ENCODE measurements at regions not wholly inside any gene's neighbourhood (a gene's known extent, or its start where the extent isn't known, plus 50 kb on each side); places are given as distances from the start of the nearest gene placed in this dataset.

- no peak for ATAC-seq
- no peak for TF ChIP-seq TOX (CRISPR knock-in tag; IDR thresholded peaks at IDR 0.05; ENCODE audit: borderline replicate concordance)
- TF ChIP-seq ZC3H10 (CRISPR knock-in tag; IDR thresholded peaks at IDR 0.05), result no peak
- no peak for TF ChIP-seq TCF4 (CRISPR knock-in tag; IDR thresholded peaks at IDR 0.05; ENCODE audit: borderline replicate concordance)
- TF ChIP-seq ZFP30 (CRISPR knock-in tag; IDR thresholded peaks at IDR 0.05), result no peak
- no peak for TF ChIP-seq TSHZ2 (CRISPR knock-in tag; IDR thresholded peaks at IDR 0.05)
- TF ChIP-seq OSR1 (CRISPR knock-in tag; IDR thresholded peaks at IDR 0.05), result no peak
- TF ChIP-seq ZNF565 (CRISPR knock-in tag; conservative IDR thresholded peaks at IDR 0.05; ENCODE audit: low read depth), result no peak
- no peak for TF ChIP-seq RARB (CRISPR knock-in tag; IDR thresholded peaks at IDR 0.05)
Measured at GRCh38 chr13:107901230-107901629, 314.1 kb downstream of the LIG4 start.

GRCh38 chr13:107900775-107901174, 314.6 kb downstream of the LIG4 start:
- no peak for ATAC-seq

More at GRCh38 chr13:107900775-107901174, 314.6 kb downstream of the LIG4 start:
- TF ChIP-seq CREB5 (CRISPR knock-in tag; IDR thresholded peaks at IDR 0.05; ENCODE audit: low read depth) (no peak), BACH2 (CRISPR knock-in tag; IDR thresholded peaks at IDR 0.05; ENCODE audit: borderline replicate concordance) (no peak), GLIS3 (CRISPR knock-in tag; IDR thresholded peaks at IDR 0.05) (no peak), ARNTL (CRISPR knock-in tag; IDR thresholded peaks at IDR 0.05; ENCODE audit: borderline replicate concordance, low read depth) (no peak), TCF4 (CRISPR knock-in tag; IDR thresholded peaks at IDR 0.05; ENCODE audit: borderline replicate concordance) (no peak), PPARA (CRISPR knock-in tag; IDR thresholded peaks at IDR 0.05; ENCODE audit: borderline replicate concordance) (no peak), CSRNP3 (CRISPR knock-in tag; IDR thresholded peaks at IDR 0.05) (no peak), ZNF8 (CRISPR knock-in tag; IDR thresholded peaks at IDR 0.05) (no peak), CSDC2 (CRISPR knock-in tag; IDR thresholded peaks at IDR 0.05) (no peak), ZNF70 (CRISPR knock-in tag; IDR thresholded peaks at IDR 0.05) (no peak), ZNF565 (CRISPR knock-in tag; conservative IDR thresholded peaks at IDR 0.05; ENCODE audit: low read depth) (no peak), SNAI2 (CRISPR knock-in tag; IDR thresholded peaks at IDR 0.05) (no peak), TSHZ2 (CRISPR knock-in tag; IDR thresholded peaks at IDR 0.05) (no peak), ZFP3 (CRISPR knock-in tag; IDR thresholded peaks at IDR 0.05) (no peak), PATZ1 (CRISPR knock-in tag; IDR thresholded peaks at IDR 0.05; ENCODE audit: borderline replicate concordance) (no peak), ISL1 (CRISPR knock-in tag; IDR thresholded peaks at IDR 0.05) (no peak), TOX (CRISPR knock-in tag; IDR thresholded peaks at IDR 0.05; ENCODE audit: borderline replicate concordance) (no peak), OSR1 (CRISPR knock-in tag; IDR thresholded peaks at IDR 0.05) (no peak)
